Lower leg skin (tissue), 3 donors: ENCODE measurements at regions not wholly inside any gene's neighbourhood (a gene's known extent, or its start where the extent isn't known, plus 50 kb on each side); places are given as distances from the start of the nearest gene placed in this dataset.

Source experiments
- POLR2A ChIP-seq, 2 donors: fragments of 450-650 bp; IDR thresholded peaks; one replicate each; pipeline ENCODE4 v1.6.1; 2016 to 2017; ENCODE audit warnings: antibody characterized with exemption in 2 of 2, mild to moderate bottlenecking in 1 of 2, moderate library complexity in 1 of 2
- TF ChIP-seq, protein P1 (sequence below), 3 donors: fragments of 450-650 bp; IDR thresholded peaks; one replicate each; pipeline ENCODE4 v1.5.1; 2016; ENCODE audit warnings: antibody characterized with exemption in 3 of 3, mild to moderate bottlenecking in 3 of 3, moderate library complexity in 2 of 3

DNA sequence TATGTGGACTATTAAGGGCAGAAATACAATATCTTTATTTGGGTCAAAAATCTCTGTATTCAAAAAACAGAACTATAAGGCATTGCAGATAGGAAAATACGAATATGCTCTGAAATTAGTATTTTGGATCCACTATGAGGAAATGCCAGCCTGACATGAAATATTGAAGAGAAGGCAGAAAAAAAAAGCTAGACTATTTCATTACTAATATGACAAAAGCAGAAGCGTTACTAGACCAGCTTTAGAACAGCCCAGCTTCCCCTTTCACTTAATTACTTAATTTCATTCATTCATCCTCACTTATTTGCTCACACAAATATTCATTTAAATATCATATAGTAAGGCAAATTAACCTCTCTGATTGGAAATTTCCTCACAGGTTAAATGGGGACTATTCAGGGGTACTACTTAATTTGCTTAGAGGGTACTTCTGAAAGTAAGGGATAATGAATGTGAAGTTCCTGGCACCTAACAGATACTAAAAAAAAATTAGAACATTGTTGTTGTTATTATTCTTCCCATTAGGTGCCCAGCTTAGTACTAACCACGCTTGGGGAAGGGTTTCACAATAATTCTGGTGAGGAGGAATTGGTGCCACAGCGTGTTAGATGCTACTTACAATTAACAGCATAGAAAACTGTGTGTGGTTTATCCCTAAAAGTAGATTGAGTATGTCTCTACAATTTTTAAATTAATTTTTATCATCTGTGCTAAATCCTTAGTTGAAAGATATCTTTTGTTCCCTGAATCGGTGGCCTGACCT is 71.1 kb upstream of the CTLA4 start:
- TF ChIP-seq, protein P1, sequence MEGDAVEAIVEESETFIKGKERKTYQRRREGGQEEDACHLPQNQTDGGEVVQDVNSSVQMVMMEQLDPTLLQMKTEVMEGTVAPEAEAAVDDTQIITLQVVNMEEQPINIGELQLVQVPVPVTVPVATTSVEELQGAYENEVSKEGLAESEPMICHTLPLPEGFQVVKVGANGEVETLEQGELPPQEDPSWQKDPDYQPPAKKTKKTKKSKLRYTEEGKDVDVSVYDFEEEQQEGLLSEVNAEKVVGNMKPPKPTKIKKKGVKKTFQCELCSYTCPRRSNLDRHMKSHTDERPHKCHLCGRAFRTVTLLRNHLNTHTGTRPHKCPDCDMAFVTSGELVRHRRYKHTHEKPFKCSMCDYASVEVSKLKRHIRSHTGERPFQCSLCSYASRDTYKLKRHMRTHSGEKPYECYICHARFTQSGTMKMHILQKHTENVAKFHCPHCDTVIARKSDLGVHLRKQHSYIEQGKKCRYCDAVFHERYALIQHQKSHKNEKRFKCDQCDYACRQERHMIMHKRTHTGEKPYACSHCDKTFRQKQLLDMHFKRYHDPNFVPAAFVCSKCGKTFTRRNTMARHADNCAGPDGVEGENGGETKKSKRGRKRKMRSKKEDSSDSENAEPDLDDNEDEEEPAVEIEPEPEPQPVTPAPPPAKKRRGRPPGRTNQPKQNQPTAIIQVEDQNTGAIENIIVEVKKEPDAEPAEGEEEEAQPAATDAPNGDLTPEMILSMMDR (IDR thresholded peaks at IDR 0.05) = no peak
- TF ChIP-seq POLR2A (IDR thresholded peaks at IDR 0.05) = no peak
